Activated T-cell treated with anti-CD3 and anti-CD28 coated beads, Interleukin-2, amount 50 U/mL, for 24 hours (primary cell): ENCODE measurements at regions not wholly inside any gene's neighbourhood (a gene's known extent, or its start where the extent isn't known, plus 50 kb on each side); places are given as distances from the start of the nearest gene placed in this dataset.
"Not testable (repeated sequence)": the region's sequence is repeated elsewhere in the genome, so short reads cannot be mapped to it uniquely, and the experiment has no call there.

Experiments used
- DNase-seq: peaks from one replicate; pipeline ENCODE4 v3.0.0-alpha.2; 2020
- H3K27ac Mint-ChIP-seq: 2 replicates; pipeline ENCODE4 v1.8.0; 2020; ENCODE audit warnings: mild to moderate bottlenecking, mixed read lengths
- H3K27me3 Mint-ChIP-seq: 2 replicates; pipeline ENCODE4 v1.8.0; 2020; ENCODE audit warnings: mixed read lengths
- H3K36me3 Mint-ChIP-seq: 2 replicates; pipeline ENCODE4 v1.8.0; 2020; ENCODE audit warnings: low read depth, mixed read lengths
- H3K4me1 Mint-ChIP-seq: 2 replicates; pipeline ENCODE4 v1.8.0; 2020; ENCODE audit warnings: low read depth, mixed read lengths
- H3K4me3 Mint-ChIP-seq: 2 replicates; pipeline ENCODE4 v1.8.0; 2020; ENCODE audit warnings: mild to moderate bottlenecking, moderate library complexity, mixed read lengths
- H3K9me3 Mint-ChIP-seq: 2 replicates; pipeline ENCODE4 v1.8.0; 2020; ENCODE audit warnings: mixed read lengths

DNA sequence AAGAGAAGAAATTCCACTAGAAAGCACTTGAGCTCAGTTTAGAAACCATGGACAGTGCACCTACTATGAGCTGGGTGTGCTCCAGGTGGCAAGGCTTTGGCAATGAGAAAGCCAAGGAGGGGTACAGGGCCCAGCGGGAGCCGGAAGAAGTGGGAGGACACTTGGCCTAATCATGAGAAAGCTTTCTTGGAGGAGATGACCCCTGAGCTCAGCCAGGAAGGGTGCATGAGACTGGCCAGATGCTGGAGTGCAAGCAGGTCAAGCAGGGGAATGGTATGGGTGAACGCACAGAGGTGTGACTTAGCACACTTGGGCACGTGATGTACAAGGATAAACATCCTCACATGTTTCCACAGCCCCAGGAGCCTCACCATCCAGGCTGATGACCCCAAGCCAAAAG is 97.2 kb upstream of the GLI2 start:
- no peak for DNase-seq
- H3K36me3 Mint-ChIP-seq, result no peaks in the 10 kb centered on the region
- H3K9me3 Mint-ChIP-seq, result no peaks in the 10 kb centered on the region
- H3K27me3 Mint-ChIP-seq, result peaks cover 3% of the 10 kb centered on the region
- no peak overlapping the region for H3K27ac Mint-ChIP-seq
- no peaks in the 10 kb centered on the region for H3K4me1 Mint-ChIP-seq
- H3K4me3 Mint-ChIP-seq, result no peak overlapping the region

DNA sequence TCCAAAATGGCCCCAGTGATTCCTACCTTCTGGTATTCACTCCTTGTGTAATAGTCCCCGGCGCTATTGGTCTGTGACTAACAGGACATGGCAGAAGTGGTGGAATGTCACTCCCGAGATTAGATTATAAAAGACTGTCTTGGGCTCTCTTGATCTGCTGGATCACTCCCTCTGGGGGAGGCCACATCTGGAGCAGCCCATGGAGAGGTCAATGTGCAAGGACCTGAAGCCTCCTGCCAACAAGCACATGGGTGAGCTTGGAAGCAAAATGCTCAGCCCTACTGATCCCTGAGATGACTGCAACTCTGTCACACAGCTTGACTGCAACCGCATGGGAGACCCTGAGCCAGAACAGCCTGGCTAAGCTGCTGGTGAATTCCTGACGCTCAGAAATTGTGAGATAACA is 94.3 kb upstream of the GLI2 start:
- Mint-ChIP-seq H3K4me1 (no peaks in the 10 kb centered on the region), H3K27me3 (peaks cover 3% of the 10 kb centered on the region), H3K4me3 (no peak overlapping the region), H3K36me3 (no peaks in the 10 kb centered on the region), H3K27ac (no peak overlapping the region), H3K9me3 (no peaks in the 10 kb centered on the region)
- DNase-seq, result no peak

DNA sequence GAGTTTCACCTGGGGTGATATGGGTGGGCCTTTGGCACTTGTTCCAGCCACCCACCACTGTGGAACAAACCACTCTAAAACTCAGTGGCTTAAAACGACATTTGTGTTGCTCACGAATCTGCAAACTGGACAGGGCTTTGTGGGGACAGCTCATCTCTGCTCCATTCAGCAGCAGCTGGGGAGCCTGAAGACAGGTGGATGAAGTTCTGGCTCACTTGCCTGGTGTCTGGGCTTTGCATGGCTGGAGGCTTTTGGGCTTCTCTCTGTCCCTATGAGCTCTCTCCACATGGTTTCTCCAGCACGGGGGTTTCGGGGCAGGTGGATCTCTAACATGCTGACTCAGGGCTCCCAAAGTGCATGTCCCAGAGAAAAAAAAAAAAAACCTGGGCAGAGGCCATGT is 93.0 kb upstream of the GLI2 start:
- no peaks in the 10 kb centered on the region for H3K9me3 Mint-ChIP-seq
- no peaks in the 10 kb centered on the region for H3K4me1 Mint-ChIP-seq

DNA sequence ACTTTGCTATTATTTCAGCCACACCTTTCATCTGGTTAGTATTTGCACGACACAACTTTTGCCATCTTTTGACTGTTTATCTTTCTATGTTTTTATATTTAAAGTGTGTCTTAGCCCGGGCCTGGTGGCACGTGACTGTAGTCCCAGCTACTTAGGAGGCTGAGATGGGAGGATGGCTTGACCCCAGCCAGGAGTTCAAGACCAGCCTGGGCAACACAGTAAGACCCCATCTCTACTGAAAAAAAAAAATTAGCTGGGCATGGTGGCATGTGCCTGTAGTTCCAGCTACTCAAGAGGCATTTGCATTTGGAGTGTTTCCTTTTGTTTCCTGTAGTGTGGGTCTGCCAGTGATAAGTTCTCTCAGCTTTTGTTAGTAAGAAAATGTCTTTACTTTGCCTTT is 88.7 kb upstream of the GLI2 start:
- H3K4me3 Mint-ChIP-seq, result no peak overlapping the region
- H3K27ac Mint-ChIP-seq, result no peak overlapping the region
- H3K4me1 Mint-ChIP-seq, result no peaks in the 10 kb centered on the region
- no peaks in the 10 kb centered on the region for H3K36me3 Mint-ChIP-seq
- no peak for DNase-seq
- peaks cover 7% of the 10 kb centered on the region for H3K27me3 Mint-ChIP-seq
- H3K9me3 Mint-ChIP-seq, result peaks cover 18% of the 10 kb centered on the region

More for the DNA sequence above, 93.0 kb upstream of the GLI2 start:
- H3K27me3 Mint-ChIP-seq, result peaks cover 3% of the 10 kb centered on the region
- DNase-seq, result no peak
- no peak overlapping the region for H3K27ac Mint-ChIP-seq
- H3K36me3 Mint-ChIP-seq, result no peaks in the 10 kb centered on the region
- no peak overlapping the region for H3K4me3 Mint-ChIP-seq

DNA sequence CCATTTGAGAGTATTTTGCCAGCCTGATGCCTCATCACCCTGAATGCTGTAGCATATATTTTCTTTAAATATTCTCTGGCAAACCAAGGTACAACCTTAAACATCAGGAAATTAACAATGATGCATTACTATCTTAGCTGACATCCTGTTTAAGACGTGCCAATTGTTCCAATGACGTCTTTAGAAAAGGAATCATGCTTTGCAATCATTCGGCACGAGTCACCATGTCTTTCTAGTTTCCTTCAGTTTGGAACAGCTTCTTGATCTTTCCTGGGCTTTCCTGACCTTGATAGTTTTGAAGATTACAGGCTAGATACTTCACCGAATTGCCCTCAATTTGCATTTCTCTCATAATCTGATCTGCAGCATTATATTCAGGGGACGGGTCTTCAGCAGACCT is 88.2 kb upstream of the GLI2 start:
- Mint-ChIP-seq H3K9me3 (peaks cover 18% of the 10 kb centered on the region), H3K4me1 (no peaks in the 10 kb centered on the region), H3K4me3 (no peak overlapping the region), H3K27ac (no peak overlapping the region), H3K36me3 (no peaks in the 10 kb centered on the region), H3K27me3 (peaks cover 7% of the 10 kb centered on the region)
- no peak for DNase-seq

DNA sequence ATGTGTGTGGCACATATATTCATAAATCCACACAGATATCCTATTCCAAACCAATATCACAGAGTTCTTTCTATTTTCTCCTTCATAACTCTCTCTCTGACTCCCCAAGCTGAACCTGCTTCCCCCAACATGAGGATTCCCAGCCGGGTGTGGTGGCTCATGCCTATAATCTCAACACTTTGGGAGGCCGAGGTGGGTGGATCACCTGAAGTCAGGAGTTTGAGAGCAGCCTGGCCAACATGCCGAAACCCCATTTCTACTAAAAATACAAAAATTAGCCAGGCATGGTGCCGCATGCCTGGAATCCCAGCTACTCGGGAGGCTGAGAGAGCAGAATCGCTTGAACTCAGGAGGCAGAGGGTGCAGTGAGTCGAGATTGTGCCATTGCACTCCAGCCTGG is 86.3 kb upstream of the GLI2 start:
- Mint-ChIP-seq H3K9me3 (peaks cover 18% of the 10 kb centered on the region), H3K27me3 (peaks cover 23% of the 10 kb centered on the region)
- H3K36me3 Mint-ChIP-seq, H3K27ac Mint-ChIP-seq, DNase-seq, H3K4me1 Mint-ChIP-seq, H3K4me3 Mint-ChIP-seq: not testable (repeated sequence)

DNA sequence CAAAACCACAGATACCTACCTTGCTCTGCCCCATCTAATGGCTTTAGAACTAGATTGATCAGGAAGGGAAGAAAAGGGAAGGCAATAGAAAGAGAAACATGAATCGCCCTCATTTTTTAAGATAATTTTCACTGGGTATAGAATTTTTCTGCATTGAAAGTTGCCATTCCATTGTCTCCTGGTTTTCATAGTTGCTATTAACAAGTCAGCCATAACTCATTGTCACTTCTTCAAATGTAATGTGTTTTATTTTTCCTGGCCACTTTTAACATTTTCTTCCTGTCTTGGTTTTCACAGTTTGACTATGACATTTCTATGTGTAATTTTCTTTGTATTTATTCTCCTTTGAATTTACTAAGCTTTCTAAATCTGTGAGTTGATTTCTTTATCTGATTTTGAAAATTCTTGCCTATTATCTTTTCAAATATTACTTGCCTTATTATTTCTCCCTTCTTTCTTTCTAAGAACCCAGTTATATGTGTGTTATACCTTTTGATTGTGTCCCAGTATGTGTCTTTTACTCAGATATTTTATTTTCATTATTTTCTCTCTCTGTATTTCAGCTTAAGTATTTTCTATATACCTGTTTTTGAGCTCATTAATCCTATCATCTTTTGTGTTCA is 85.5 kb upstream of the GLI2 start:
- Mint-ChIP-seq H3K27me3 (peaks cover 26% of the 10 kb centered on the region), H3K9me3 (peaks cover 18% of the 10 kb centered on the region), H3K36me3 (no peaks in the 10 kb centered on the region), H3K4me3 (no peak overlapping the region), H3K27ac (no peak overlapping the region), H3K4me1 (no peaks in the 10 kb centered on the region)
- no peak for DNase-seq

DNA sequence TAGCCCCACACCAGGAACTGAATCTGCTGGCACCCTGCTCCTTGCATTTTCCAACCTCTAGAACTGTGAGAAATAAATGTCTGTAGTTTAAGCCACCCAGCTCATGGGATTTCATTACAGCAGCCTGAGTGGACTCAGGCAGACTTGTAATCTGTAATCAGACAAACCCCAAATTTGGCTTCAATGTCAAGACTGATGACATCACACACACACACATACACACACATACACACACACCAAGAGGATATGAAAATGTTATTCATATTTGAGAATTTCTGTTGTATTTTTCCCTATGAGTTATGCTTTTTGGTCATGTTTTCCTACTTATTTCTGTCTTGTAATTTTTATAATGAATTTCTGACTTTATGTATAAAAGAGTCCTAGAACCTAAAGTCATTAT is 83.8 kb upstream of the GLI2 start:
- H3K9me3 Mint-ChIP-seq, result peaks cover 18% of the 10 kb centered on the region
- no peak for DNase-seq
- H3K27ac Mint-ChIP-seq, result no peak overlapping the region
- H3K4me1 Mint-ChIP-seq, result no peaks in the 10 kb centered on the region
- no peak overlapping the region for H3K4me3 Mint-ChIP-seq
- H3K36me3 Mint-ChIP-seq, result no peaks in the 10 kb centered on the region
- H3K27me3 Mint-ChIP-seq, result peaks cover 38% of the 10 kb centered on the region

DNA sequence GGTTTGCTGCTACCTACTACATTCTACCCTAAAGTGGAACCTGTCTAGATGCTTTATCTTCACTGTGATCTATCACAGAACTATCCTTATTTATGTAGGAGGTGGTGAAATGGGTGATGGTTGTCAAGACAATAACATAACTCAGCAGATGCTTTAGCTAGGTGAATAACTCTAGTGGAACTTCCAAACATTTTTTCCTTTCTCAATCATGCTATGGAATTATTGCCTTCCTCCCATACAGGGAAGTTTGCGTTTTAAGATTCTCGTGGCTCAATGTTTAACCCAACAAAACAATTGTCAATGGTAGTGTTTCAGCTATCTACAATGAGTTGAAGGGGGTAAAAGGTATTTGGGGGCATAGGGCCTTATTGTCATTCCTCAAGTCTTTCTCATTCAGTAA is 82.6 kb upstream of the GLI2 start:
- Mint-ChIP-seq H3K9me3 (peaks cover 18% of the 10 kb centered on the region), H3K27me3 (peaks cover 44% of the 10 kb centered on the region), H3K4me1 (no peaks in the 10 kb centered on the region), H3K36me3 (no peaks in the 10 kb centered on the region), H3K4me3 (no peak overlapping the region), H3K27ac (no peak overlapping the region)
- DNase-seq, result no peak

DNA sequence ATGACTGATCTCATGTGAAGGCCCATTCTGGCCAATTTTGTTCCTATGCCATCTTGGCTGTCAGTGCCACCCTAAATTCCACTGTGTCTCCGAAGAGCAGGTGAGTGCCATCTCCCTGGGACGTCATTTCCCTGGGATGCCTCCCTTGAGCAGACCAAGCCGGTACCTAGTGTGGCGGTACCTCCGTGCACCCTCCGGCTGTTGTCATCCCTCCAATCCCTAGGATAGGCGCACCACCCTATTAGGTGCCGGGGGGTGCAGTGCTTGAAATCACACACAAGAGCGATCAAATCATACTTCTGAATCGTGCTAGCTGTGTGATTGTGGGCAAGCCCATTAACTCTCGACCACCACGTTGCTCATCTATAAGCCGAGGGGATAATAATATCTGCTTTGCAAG is 81.8 kb upstream of the GLI2 start:
- Mint-ChIP-seq H3K4me3 (no peak overlapping the region), H3K36me3 (no peaks in the 10 kb centered on the region), H3K4me1 (no peaks in the 10 kb centered on the region), H3K9me3 (peaks cover 18% of the 10 kb centered on the region), H3K27me3 (peaks cover 44% of the 10 kb centered on the region), H3K27ac (no peak overlapping the region)
- no peak for DNase-seq

DNA sequence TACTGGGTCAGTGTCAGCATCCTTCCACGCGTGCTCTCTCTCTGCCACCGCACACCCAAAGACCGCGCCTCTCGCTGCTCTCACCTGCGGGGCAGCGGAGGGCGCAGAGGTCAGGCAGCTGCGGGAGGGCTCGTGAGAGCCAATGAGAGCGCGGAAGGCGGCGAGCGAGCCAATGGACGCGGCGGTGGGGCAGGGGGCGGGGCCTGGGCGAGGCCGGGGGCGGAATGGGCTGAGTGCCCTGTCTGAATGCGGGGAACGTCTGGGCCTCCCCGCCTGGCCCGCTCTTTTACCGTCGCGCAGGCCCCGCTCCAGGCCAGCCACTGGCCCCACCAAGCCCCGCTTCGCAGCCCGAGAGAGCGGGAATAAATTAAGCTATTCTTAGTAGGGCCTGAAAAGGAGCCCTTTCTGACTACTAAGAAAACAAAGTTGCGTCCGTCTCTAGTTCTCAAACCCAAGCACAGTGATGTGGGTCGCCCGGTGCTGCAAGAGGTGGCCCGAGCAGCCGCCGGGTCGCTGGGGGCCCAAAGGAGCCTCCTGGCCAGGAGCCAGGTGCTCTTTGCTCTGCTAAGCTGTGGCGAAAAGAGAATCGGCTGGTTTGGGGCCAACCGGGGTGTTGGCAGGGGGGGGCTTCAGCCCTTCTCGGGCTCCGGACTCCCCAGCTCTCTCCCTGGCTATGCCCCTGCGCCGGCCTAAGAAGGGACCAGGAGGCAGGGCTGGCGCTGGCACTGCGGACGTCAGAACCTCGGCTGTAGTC is 81.1 kb upstream of the GLI2 start:
- no peak overlapping the region for H3K4me3 Mint-ChIP-seq
- peaks cover 15% of the 10 kb centered on the region for H3K9me3 Mint-ChIP-seq
- peaks cover 45% of the 10 kb centered on the region for H3K27me3 Mint-ChIP-seq
- H3K4me1 Mint-ChIP-seq, result no peaks in the 10 kb centered on the region
- DNase-seq, result no peak
- no peaks in the 10 kb centered on the region for H3K36me3 Mint-ChIP-seq
- H3K27ac Mint-ChIP-seq, result no peak overlapping the region

DNA sequence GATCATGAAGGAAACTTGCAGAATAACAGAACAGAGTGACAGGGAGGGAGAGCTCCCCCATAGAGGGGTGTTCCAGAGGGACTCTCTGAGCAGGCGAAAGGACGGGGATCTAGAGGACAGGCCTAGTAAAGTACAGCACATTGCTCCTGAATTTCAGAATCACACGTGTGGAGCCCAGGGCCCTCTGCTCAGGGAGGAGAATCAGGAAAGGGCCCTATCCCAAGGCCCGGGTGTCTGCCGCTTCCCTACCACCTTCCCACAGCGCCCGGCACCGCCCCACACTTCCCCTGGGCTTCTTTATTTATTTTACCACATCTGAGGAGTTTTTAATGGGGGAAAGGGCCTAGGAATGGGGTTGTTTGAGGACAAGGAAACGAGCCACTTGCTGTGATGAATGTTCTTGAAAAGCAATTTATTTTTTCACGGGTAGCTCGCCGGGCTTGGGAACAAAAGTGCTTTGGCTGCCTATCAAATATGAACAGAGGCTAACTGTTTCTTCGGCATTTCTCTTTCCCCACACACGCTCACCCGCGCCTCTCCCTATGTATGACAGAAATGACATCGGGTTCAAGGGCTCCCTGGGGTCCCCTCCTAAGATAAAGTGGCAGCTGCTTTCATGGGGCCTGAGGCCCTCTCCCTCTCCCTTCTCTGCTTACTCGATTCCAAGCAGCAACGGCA is 79.3 kb upstream of the GLI2 start:
- Mint-ChIP-seq H3K4me1 (no peaks in the 10 kb centered on the region), H3K27ac (no peak overlapping the region), H3K27me3 (peaks cover 46% of the 10 kb centered on the region), H3K9me3 (no peaks in the 10 kb centered on the region), H3K36me3 (no peaks in the 10 kb centered on the region), H3K4me3 (no peak overlapping the region)
- no peak for DNase-seq

DNA sequence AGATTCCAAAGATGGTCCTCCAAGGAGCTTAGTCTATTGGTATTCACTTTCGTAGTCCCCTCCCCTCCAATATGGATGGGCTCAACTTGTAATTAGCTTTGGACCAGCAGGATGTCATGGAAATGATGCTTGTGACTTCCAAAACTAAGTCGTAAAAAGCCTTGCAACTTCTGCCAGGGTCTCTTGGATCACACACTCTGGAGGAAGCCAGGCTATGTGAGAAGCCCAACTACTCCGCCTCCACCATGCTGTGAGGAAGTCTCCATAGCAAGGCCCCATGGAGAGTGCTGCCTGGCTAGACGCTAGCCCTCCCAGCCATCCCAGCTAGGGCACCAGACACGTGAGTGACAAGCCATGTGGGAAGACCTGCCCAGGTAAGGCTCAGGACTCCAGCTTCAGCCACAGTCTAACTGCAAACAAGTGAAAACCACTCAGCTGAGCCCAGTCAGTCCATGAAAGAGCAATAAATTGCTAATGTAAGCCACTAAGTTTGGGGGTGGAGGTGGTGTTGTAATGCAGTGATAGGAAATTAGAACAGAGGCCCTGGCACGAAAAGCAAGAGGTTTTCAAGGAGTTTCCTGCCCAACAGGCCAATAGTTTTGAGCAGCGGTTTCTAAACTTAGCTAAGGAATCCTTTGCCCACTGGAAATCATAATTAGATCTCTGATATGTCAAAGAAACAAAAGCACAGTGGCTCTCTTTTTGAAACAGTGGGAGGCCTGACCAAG is 77.5 kb upstream of the GLI2 start:
- Mint-ChIP-seq H3K9me3 (no peaks in the 10 kb centered on the region), H3K36me3 (no peaks in the 10 kb centered on the region), H3K4me1 (no peaks in the 10 kb centered on the region), H3K27me3 (peaks cover 48% of the 10 kb centered on the region), H3K4me3 (no peak overlapping the region), H3K27ac (no peak overlapping the region)
- no peak for DNase-seq

DNA sequence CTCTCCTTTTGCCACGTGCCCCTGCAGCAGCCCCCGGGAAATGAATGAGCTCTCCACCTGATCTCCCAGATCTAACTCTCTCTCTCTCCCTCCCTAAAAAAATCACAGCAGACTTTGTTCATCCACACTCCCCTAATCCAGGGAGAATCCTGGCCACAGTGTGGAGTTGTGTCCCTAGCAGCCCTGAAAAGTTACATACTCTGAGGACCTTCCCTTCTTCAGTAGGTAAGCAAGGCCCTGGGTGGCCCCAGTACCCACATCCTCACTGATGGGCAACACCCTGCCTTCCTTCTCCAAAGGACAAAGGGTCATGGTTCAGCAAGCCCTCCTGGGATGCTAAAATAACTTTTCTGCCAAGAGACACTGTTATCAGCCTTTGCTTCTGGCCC is 76.9 kb upstream of the GLI2 start:
- no peaks in the 10 kb centered on the region for H3K36me3 Mint-ChIP-seq
- no peaks in the 10 kb centered on the region for H3K4me1 Mint-ChIP-seq
- peaks cover 43% of the 10 kb centered on the region for H3K27me3 Mint-ChIP-seq
- H3K9me3 Mint-ChIP-seq, result no peaks in the 10 kb centered on the region
- H3K27ac Mint-ChIP-seq, result no peak overlapping the region
- H3K4me3 Mint-ChIP-seq, result no peak overlapping the region
- DNase-seq, result no peak
